GM12878 (cell line): ENCODE measurements at regions not wholly inside any gene's neighbourhood (a gene's known extent, or its start where the extent isn't known, plus 50 kb on each side); places are given as distances from the start of the nearest gene placed in this dataset.

Experiments
- ATF2 ChIP-seq: IDR thresholded peaks from 2 replicates; pipeline ENCODE4 v1.6.1; 2012; ENCODE audit warnings: low read length, inconsistent platforms
- BRCA1 ChIP-seq: IDR thresholded peaks from 2 replicates; pipeline ENCODE4 v1.6.1; 2011; ENCODE audit warnings: low read depth, low read length, improper control_type of control experiment
- CHD4 ChIP-seq: fragments of 200-600 bp; sonication (generic); IDR thresholded peaks from 2 replicates; pipeline ENCODE4 v1.6.1; 2016; ENCODE audit warnings: mild to moderate bottlenecking
- EZH2 ChIP-seq: IDR thresholded peaks from 2 replicates; pipeline ENCODE4 v1.6.1; 2012; ENCODE audit warnings: low read depth, mild to moderate bottlenecking, control low read depth, inconsistent platforms, low read length, borderline replicate concordance; ENCODE audit not compliant: control insufficient read depth
- GABPA ChIP-seq: IDR thresholded peaks from 2 replicates; pipeline ENCODE4 v1.6.1; 2014; ENCODE audit warnings: antibody characterized with exemption, low read depth, mild to moderate bottlenecking, inconsistent platforms
- JUNB ChIP-seq: IDR thresholded peaks from 2 replicates; pipeline ENCODE4 v1.6.1; 2016; ENCODE audit warnings: antibody characterized with exemption, mild to moderate bottlenecking
- POLR2AphosphoS5 ChIP-seq: IDR thresholded peaks from 2 replicates; pipeline ENCODE4 v1.6.1; 2011; ENCODE audit warnings: mild to moderate bottlenecking, low read length, inconsistent platforms
- POU2F2 ChIP-seq: IDR thresholded peaks from 3 replicates; pipeline ENCODE4 v1.6.1; 2011; ENCODE audit warnings: low read depth, mild to moderate bottlenecking, low read length, borderline replicate concordance
- RAD21 ChIP-seq: IDR thresholded peaks from 2 replicates; pipeline ENCODE4 v1.6.1; 2011; ENCODE audit warnings: mild to moderate bottlenecking, low read depth, low read length, moderate library complexity; ENCODE audit not compliant: insufficient read depth
- SIX5 ChIP-seq: IDR thresholded peaks from 2 replicates; pipeline ENCODE4 v1.6.1; 2011; ENCODE audit warnings: mild to moderate bottlenecking, low read depth, low read length, moderate library complexity; ENCODE audit not compliant: severe bottlenecking

- TF ChIP-seq EZH2 (no peak), CHD4 (no peak), GABPA (no peak), SIX5 (no peak), RAD21 (no peak), POLR2AphosphoS5 (no peak), POU2F2 (no peak), ATF2 (no peak), BRCA1 (no peak), JUNB (no peak)
These were observed 689.0 kb downstream of the NTRK3 start for GRCh38 chr15:87567406-87568030.
